Smooth muscle cell of the brain vasculature (primary cell): ENCODE measurements at regions not wholly inside any gene's neighbourhood (a gene's known extent, or its start where the extent isn't known, plus 50 kb on each side); places are given as distances from the start of the nearest gene placed in this dataset.
A peak's percentile ranks its signal among the peaks of the same experiment; 100 is the strongest.
"Not testable (repeated sequence)": the region's sequence is repeated elsewhere in the genome, so short reads cannot be mapped to it uniquely, and the experiment has no call there.

Experiments
- DNase-seq: peaks from one replicate; pipeline ENCODE4 v3.0.0-alpha.2; 2012; ENCODE audit warnings: low read depth, low spot score

GRCh38 chr20:40080041-40080652, 608.9 kb downstream of the MAFB start:
- DNase-seq, result no peak

- peak; percentile 33 for DNase-seq
These were observed 615.4 kb downstream of the MAFB start for GRCh38 chr20:40073535-40074111.

GRCh38 chr20:40072907-40073306, 616.1 kb downstream of the MAFB start:
- DNase-seq, result no peak

DNA sequence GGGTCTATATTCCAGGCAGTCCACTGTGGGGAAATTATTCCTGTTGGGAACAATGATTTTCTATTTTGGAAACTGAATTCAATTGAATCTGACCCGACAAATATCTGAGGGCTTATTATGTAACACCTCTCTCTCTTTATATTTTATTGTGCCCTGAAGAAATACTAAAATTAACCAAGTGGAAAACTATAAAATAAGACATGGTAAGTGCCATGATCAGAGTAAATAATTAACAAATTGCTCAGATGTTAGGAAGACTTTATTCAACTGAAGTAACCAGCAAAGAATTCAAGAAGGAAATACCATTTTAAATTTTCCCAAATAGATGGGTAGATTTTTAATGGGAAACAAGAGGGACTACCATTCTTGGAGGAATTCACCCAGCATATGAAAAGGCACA, 632.9 kb downstream of the MAFB start:
- no peak for DNase-seq

DNA sequence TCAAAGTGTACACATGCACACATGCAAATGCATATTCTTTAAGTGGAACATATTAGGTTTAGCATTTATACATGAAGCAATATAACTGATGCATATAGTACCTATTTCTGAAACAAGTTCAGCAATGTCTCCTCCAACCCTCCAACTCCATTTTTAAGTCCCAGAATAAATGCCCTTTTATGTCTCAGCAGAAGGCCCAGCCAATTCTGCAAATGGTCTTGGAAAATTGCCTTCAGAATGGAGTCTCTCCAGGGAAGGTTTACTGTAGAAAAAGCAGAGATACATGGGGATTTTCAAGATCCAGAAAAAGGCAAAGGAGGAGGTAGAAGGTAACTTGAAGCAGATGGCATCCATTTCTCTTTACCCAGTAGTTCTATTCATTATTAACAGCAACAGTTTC, 633.3 kb downstream of the MAFB start:
- DNase-seq, result no peak

DNA sequence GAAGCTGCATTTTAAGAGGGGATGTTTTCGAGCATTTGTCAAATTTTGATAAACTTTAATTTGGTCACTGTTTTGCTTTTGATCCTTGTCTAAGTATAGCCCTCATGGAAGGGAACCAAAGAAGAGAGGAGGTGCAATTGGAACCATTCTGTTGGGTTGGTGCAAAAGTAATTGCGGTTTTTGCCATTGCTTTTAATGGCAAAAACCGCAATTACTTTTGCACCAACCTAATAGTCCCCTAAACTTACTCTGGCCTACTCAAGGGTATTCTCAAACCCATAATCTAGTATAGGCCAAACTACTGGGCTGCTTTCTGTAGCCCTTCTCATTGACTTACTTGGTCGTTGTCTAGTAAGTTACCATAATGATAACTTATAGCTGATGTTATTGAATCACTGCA, 634.7 kb downstream of the MAFB start:
- no peak for DNase-seq

- DNase-seq, result no peak
These were observed 638.4 kb downstream of the MAFB start for GRCh38 chr20:40050596-40050995.

GRCh38 chr20:40049854-40050253, 639.2 kb downstream of the MAFB start:
- DNase-seq, result no peak

GRCh38 chr20:40046703-40047102, 642.3 kb downstream of the MAFB start:
- DNase-seq, result no peak

DNA sequence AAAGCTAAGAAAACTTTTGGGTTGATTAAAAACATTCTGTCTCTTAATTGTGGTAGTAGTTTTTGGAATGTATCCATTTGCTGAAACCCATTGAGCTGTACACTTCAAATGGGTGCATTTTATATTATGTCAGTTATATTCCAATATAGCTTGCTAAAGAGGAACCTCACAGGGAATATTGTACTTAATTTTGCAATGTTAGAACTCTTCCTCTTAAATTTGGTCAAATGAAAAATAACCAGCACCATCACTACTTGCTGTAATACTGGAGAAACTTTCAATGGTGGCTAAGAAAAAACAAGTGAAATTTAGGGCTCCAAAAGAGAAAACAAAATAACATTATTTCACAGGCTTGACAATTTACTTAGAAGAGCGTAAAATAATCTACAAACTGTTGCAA, 651.5 kb downstream of the MAFB start:
- DNase-seq, result no peak

DNA sequence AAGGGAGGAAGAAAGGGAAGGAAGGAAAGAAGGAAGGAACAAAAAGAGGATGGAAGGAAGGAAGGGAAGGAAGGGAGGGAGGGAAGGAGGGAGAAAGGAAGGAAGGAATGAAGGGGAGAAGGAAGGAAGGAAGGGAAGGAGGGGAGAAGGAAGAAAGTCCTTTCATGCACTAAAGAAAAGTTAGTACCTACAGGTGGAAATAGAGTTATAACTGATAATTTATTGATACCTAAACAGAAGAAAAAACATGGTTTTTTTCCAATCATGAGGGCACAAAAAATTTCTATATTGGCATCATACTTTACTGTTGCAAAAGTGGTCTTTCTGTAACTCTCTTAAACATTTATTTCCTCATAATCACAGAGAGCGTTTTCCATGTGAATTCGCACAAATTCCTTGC, 659.4 kb downstream of the MAFB start:
- DNase-seq, result no peak

DNA sequence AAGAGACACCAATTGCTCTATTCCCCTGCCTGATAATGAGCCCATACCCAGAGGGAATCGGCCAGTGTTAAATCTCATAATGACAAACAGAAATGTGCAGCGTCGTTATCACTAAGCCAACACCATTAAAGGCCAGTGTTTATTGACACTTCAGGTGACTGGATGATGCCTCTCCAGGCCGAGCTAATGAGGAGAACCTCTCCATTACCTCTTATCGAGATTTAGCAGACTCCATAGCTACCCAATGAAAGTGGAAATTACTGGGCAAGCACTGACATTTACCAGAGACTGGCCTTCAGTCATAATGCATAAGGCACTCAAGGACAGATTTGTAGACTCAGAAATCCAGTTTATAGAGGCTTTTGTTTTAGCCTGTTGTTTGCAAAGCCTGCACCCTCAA, 669.5 kb downstream of the MAFB start:
- DNase-seq, result no peak

- no peak for DNase-seq
These were observed 671.3 kb downstream of the MAFB start for GRCh38 chr20:40017765-40018164.

GRCh38 chr20:40016890-40017289, 672.1 kb downstream of the MAFB start:
- DNase-seq, result no peak

- no peak for DNase-seq
These were observed 672.6 kb downstream of the MAFB start for GRCh38 chr20:40016392-40016791.

- DNase-seq, result not testable (repeated sequence)
These were observed 677.0 kb downstream of the MAFB start for GRCh38 chr20:40012026-40012425.

DNA sequence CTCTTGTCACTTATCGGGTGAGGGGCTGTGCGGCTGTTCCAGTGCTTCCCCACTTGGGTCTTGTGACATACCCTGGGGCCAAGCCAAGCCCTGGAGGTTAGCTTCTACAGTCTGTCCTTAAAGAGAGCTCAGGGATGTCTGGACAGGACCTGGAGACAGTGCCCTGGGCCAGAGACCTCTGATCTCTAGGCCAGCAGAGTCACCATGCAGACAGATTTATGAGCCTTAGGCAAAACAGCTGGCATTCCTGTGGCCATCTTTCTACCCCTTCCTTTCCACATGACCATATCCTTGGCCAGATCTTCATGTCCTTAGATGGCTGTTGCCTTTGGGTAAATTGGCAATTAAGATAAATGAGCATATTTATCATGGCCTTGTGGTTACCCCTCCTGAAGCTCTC, 678.6 kb downstream of the MAFB start:
- DNase-seq, result no peak

DNA sequence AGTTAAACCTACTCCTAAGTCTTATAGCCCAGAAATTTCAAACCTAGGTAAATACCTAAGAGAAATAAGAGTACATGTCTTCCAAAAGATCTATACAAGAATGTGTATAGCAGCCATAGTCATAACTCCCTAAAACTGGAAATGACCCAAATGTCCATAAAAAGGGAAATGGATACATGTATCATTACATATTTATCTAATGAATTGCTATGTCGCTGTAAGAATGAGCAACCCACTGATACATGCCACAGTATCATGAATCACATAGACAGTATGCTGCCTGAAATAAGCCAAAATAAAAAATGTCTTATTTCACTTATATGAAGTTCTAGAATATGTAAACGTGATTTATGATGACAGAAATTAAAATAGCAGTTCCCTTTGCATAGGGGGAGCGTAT, 679.5 kb downstream of the MAFB start:
- DNase-seq, result no peak

GRCh38 chr20:40008177-40008576, 680.9 kb downstream of the MAFB start:
- no peak for DNase-seq

- DNase-seq, result no peak
These were observed 682.7 kb downstream of the MAFB start for GRCh38 chr20:40006168-40006860.

DNA sequence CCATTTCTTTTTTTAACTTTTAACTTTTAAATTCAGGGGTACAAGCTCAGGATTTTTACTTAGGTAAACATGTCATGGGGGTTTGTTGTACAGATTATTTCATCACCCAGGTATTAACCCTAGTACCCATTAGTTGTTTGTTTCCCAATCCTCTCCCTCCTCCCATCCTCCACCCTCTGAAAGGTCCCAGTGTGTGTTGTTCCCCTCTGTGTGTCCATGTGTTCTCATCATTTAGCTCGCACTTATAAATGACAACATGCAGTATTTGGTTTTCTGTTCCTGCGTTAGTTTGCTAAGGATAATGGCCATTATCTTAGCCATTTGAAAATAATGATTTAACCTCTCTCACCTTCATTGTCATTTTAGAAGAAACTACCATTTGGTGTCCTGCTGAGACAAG, 684.9 kb downstream of the MAFB start:
- not testable (repeated sequence) for DNase-seq

DNA sequence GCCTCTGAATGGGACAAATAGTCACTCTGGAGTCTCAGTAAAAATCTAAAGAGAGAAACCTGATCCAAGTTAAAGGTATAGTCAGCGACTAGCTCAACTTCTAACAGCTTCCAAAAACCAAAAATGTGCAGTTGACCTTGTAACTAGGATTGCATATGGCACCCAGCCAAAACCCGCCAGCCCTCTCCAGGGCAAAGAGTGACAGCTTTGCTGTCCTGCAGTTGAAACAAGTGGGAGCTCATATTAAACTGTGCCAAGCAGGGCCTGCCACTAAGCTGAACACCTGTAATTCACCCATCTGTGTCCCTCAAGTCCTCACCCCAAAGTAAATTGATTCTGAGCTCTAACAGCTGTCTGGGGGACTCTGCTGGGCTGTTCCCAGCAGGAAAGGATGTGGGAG, 695.3 kb downstream of the MAFB start:
- no peak for DNase-seq

DNA sequence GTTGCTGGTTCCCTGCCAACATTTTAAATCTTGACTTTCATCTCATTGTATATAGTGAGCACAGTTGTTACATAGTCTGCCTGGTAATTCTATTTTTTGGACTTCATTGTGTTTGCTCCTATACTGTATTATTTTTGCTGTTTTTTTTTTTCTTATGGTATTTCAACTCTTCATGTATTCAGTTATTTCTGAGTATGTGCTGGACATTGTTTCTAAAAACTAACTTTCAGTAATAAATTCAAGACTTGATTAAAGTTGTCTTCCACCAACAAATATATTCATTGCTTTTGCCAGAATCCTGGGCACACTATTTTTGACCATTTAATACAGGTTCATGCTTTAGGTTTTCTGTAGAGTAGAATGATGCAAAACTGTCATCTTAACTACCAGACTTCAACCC, 698.3 kb downstream of the MAFB start:
- DNase-seq, result no peak
